NCI-H2171 (cell line): ENCODE measurements at regions not wholly inside any gene's neighbourhood (a gene's known extent, or its start where the extent isn't known, plus 50 kb on each side); places are given as distances from the start of the nearest gene placed in this dataset.

Experiments used
- DNase-seq: peaks from one replicate; lab custom pipeline; 2025; lab: John Stamatoyannopoulos, UW

- DNase-seq, result no peak
These were observed 665.6 kb downstream of the SLITRK1 start for GRCh38 chr13:83216479-83217245.

- no peak for DNase-seq
These were observed 666.6 kb downstream of the SLITRK1 start for GRCh38 chr13:83215627-83216026.

GRCh38 chr13:83214452-83214851, 667.8 kb downstream of the SLITRK1 start:
- DNase-seq, result no peak

- DNase-seq, result no peak
These were observed 671.0 kb downstream of the SLITRK1 start for GRCh38 chr13:83211301-83211700.

GRCh38 chr13:83204886-83205285, 677.4 kb downstream of the SLITRK1 start:
- DNase-seq, result no peak

- DNase-seq, result no peak
These were observed 680.8 kb downstream of the SLITRK1 start for GRCh38 chr13:83201506-83201905.

- no peak for DNase-seq
These were observed 685.0 kb downstream of the SLITRK1 start for GRCh38 chr13:83197316-83197715.

GRCh38 chr13:83190020-83190419, 692.3 kb downstream of the SLITRK1 start:
- DNase-seq, result no peak

- no peak for DNase-seq
These were observed 697.5 kb downstream of the SLITRK1 start for GRCh38 chr13:83184819-83185218.

GRCh38 chr13:83184150-83184475, 698.2 kb downstream of the SLITRK1 start:
- no peak for DNase-seq

GRCh38 chr13:83183439-83184149, 698.7 kb downstream of the SLITRK1 start:
- DNase-seq, result no peak

GRCh38 chr13:83182845-83183244, 699.4 kb downstream of the SLITRK1 start:
- no peak for DNase-seq

- no peak for DNase-seq
These were observed 704.3 kb downstream of the SLITRK1 start for GRCh38 chr13:83178008-83178407.

- DNase-seq, result no peak
These were observed 713.7 kb downstream of the SLITRK1 start for GRCh38 chr13:83168590-83168989.

- DNase-seq, result no peak
These were observed 715.1 kb downstream of the SLITRK1 start for GRCh38 chr13:83167203-83167602.

GRCh38 chr13:83166550-83166949, 715.7 kb downstream of the SLITRK1 start:
- DNase-seq, result no peak

GRCh38 chr13:83162493-83162892, 719.8 kb downstream of the SLITRK1 start:
- DNase-seq, result no peak

- DNase-seq, result no peak
These were observed 728.4 kb downstream of the SLITRK1 start for GRCh38 chr13:83153848-83154247.

- no peak for DNase-seq
These were observed 731.0 kb downstream of the SLITRK1 start for GRCh38 chr13:83151308-83151660.

GRCh38 chr13:83150616-83151307, 731.5 kb downstream of the SLITRK1 start:
- no peak for DNase-seq

GRCh38 chr13:83136660-83137059, 745.6 kb downstream of the SLITRK1 start:
- DNase-seq, result no peak

- no peak for DNase-seq
These were observed 756.5 kb downstream of the SLITRK1 start for GRCh38 chr13:83125791-83126190.

- DNase-seq, result no peak
These were observed 760.4 kb downstream of the SLITRK1 start for GRCh38 chr13:83121896-83122295.
